SH-SY5Y (cell line): ENCODE measurements at regions not wholly inside any gene's neighbourhood (a gene's known extent, or its start where the extent isn't known, plus 50 kb on each side); places are given as distances from the start of the nearest gene placed in this dataset.

Experiments used
- GATA2 ChIP-seq: IDR thresholded peaks from 2 replicates; pipeline ENCODE4 v1.6.1; 2011; ENCODE audit warnings: mild to moderate bottlenecking, low read depth, low read length
- GATA3 ChIP-seq: IDR thresholded peaks from 2 replicates; pipeline ENCODE4 v1.6.1; 2011; ENCODE audit warnings: low read depth, mild to moderate bottlenecking, low read length, moderate library complexity

- TF ChIP-seq GATA3 (no peak), GATA2 (no peak)
Observed at GRCh38 chr3:71994906-71995305, 210.0 kb upstream of the PROK2 start.
